GM18508 (cell line): ENCODE measurements at regions not wholly inside any gene's neighbourhood (a gene's known extent, or its start where the extent isn't known, plus 50 kb on each side); places are given as distances from the start of the nearest gene placed in this dataset.

Experiments
- ATAC-seq: cut with Tn5 transposase; IDR thresholded peaks from one replicate; pipeline ENCODE4 v1.9.1; 2021; ENCODE audit warnings: moderate number of reproducible peaks; ENCODE audit not compliant: insufficient read depth, unreplicated experiment

- no peak for ATAC-seq
These were observed 244.8 kb upstream of the COPS8 start for GRCh38 chr2:236840857-236841256.

- ATAC-seq = no peak
These were observed 244.3 kb upstream of the COPS8 start for GRCh38 chr2:236841389-236841788.

- no peak for ATAC-seq
These were observed 242.3 kb upstream of the COPS8 start for GRCh38 chr2:236843161-236843968.

GRCh38 chr2:236844711-236845110, 241.0 kb upstream of the COPS8 start:
- no peak for ATAC-seq

- ATAC-seq = no peak
These were observed 238.7 kb upstream of the COPS8 start for GRCh38 chr2:236847023-236847422.

GRCh38 chr2:236847538-236848263, 238.0 kb upstream of the COPS8 start:
- no peak for ATAC-seq

- ATAC-seq = no peak
These were observed 237.2 kb upstream of the COPS8 start for GRCh38 chr2:236848501-236848900.

GRCh38 chr2:236849508-236849907, 236.2 kb upstream of the COPS8 start:
- ATAC-seq = no peak

- ATAC-seq = no peak
These were observed 235.7 kb upstream of the COPS8 start for GRCh38 chr2:236849940-236850339.

GRCh38 chr2:236851187-236851586, 234.5 kb upstream of the COPS8 start:
- no peak for ATAC-seq

- no peak for ATAC-seq
These were observed 233.4 kb upstream of the COPS8 start for GRCh38 chr2:236852100-236852976.

GRCh38 chr2:236852977-236853374, 232.7 kb upstream of the COPS8 start:
- ATAC-seq = no peak

GRCh38 chr2:236853585-236854051, 232.1 kb upstream of the COPS8 start:
- no peak for ATAC-seq

GRCh38 chr2:236855176-236855865, 230.4 kb upstream of the COPS8 start:
- no peak for ATAC-seq

GRCh38 chr2:236855866-236856847, 229.5 kb upstream of the COPS8 start:
- no peak for ATAC-seq

GRCh38 chr2:236856848-236857235, 228.8 kb upstream of the COPS8 start:
- ATAC-seq = no peak

- ATAC-seq = no peak
These were observed 228.4 kb upstream of the COPS8 start for GRCh38 chr2:236857246-236857645.

- ATAC-seq = no peak
These were observed 227.9 kb upstream of the COPS8 start for GRCh38 chr2:236857781-236858180.

- ATAC-seq = no peak
These were observed 227.0 kb upstream of the COPS8 start for GRCh38 chr2:236858661-236859060.
